ENCODE measurements at regions not wholly inside any gene's neighbourhood (a gene's known extent, or its start where the extent isn't known, plus 50 kb on each side); places are given as distances from the start of the nearest gene placed in this dataset.
"Not testable (repeated sequence)": the region's sequence is repeated elsewhere in the genome, so short reads cannot be mapped to it uniquely, and the experiment has no call there.

DNA sequence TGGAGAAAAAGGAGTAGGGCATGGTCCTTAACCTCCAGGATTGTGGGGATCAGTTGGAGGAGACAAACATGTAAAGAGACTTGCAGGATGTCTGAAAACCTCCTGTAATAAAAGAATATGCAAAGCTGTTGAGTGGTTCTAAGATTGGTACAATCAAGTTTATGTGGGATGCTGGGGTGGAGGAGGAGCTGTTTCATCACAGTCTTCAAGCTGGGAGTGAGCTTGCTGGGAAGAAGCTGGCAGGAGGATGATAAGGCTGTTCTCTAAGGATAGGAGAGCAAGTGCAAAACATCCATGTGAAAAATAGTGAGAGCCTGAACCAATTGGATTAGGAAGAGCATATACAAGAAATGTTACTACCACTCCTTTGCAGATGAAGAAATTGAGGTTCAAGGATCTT lies 161.9 kb upstream of the CRIM1 start:
- TF ChIP-seq, protein P1, sequence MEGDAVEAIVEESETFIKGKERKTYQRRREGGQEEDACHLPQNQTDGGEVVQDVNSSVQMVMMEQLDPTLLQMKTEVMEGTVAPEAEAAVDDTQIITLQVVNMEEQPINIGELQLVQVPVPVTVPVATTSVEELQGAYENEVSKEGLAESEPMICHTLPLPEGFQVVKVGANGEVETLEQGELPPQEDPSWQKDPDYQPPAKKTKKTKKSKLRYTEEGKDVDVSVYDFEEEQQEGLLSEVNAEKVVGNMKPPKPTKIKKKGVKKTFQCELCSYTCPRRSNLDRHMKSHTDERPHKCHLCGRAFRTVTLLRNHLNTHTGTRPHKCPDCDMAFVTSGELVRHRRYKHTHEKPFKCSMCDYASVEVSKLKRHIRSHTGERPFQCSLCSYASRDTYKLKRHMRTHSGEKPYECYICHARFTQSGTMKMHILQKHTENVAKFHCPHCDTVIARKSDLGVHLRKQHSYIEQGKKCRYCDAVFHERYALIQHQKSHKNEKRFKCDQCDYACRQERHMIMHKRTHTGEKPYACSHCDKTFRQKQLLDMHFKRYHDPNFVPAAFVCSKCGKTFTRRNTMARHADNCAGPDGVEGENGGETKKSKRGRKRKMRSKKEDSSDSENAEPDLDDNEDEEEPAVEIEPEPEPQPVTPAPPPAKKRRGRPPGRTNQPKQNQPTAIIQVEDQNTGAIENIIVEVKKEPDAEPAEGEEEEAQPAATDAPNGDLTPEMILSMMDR (IDR thresholded peaks at IDR 0.05): no peak
- peak; percentile 71 for ATAC-seq (ENCODE audit: low FRiP score)
- no peak for DNase-seq (ENCODE audit: low spot score)

DNA sequence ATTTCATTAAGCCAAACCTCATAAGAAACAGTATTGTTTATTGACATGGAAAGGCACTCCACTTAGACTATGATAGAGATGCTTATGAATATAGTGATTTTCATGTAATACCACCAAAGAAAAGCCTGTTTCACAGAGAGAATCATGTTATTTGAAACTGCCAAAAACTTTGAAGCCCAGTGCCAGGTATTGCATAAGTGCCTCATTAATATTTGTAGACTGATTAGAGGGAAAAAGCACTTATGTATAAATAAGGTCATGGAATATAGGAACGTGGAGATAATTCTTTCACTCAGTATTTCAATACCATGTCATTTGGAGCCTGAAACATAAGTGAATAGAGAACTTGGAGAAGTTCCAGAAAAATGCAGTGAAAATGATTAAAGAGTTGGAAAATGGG lies 162.6 kb upstream of the CRIM1 start:
- TF ChIP-seq, protein P1 (IDR thresholded peaks at IDR 0.05): no peak
- ATAC-seq (ENCODE audit: low FRiP score): no peak
- no peak for DNase-seq (ENCODE audit: low spot score)

DNA sequence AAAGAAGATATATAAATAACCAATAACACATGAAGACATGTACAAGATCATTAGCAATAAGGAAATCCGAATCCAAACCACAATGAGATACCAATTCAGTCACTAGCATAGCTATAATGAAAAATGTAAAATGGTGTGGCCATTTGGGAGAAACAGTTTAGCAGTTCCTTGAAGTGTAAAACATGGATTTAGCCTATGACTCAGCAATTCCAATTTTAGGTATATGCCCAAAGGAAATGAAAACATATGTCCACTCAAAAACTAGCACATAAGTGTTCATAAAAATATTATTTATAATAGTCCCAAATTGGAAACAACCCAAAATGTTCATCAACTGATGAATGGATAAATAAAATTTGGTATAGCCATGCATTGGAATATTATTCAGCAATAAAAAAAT lies 165.5 kb upstream of the CRIM1 start:
- no peak for DNase-seq (ENCODE audit: low spot score)
- no peak for ATAC-seq (ENCODE audit: low FRiP score)
- TF ChIP-seq, protein P1 (IDR thresholded peaks at IDR 0.05): no peak

DNA sequence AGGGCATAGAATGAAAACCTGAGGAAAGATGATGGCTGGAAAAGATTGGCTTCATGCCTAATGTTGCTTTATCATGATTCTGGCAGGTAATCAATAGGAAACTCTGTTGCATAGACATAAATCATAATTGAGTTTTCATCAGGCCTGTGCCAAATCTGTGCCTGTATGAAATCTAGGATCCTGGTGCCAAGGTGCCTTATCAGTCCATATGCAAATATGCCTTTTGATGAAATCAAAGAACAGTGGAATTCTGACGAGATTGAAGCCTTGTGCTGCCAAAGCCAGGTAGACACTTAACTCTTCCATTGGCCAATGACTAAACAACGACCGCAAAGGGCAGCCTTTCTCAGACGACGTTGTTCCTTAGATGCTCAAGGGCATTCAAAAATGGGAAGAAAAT lies 170.0 kb upstream of the CRIM1 start:
- no peak for DNase-seq (ENCODE audit: low spot score)
- TF ChIP-seq, protein P1 (IDR thresholded peaks at IDR 0.05): no peak
- ATAC-seq (ENCODE audit: low FRiP score): no peak

DNA sequence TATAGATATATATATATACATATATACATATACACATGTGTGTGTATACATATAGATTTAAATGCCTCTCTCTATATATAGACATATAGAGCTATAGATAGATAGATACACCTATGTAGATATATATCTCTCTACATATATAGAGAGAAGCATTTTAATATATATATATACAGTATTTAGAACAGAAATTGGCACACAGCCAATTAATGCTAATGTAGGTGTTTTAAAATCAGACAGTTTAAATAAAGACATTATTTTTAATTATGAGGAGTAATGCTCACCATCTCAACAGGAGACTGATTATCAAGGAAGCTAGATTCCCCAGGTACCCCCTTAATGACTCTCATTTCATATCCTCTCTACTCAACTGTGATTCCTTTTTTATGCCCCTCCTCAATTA lies 170.7 kb upstream of the CRIM1 start:
- TF ChIP-seq, protein P1 (IDR thresholded peaks at IDR 0.05): no peak
- DNase-seq (ENCODE audit: low spot score) (no peak), ATAC-seq (ENCODE audit: low FRiP score) (no peak)

DNA sequence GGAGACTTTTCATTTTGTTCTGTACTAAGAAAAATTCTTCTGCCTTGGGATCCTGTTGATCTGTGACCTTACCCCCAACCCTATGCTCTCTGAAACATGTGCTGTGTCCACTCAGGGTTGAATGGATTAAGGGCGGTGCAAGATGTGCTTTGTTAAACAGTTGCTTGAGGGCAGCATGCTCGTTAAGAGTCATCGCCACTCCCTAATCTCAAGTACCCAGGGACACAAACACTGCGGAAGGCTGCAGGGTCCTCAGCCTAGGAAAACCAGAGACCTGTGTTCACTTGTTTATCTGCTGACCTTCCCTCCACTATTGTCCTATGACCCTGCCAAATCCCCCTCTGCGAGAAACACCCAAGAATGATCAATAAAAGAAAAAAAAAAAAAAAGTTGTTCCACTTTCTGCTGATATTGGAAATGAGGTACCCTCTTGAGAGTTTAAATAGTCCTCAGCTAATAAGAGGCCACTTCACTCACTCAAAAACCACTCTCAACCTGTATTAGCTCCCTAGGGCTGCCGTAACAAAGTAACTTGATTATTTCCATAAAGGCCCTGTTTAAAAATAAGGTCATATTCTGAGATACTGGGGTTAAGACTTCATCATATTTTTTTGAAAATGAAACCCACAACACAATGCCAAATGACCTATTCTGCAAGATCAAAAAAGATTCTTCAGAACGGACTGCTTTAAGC lies 174.6 kb upstream of the CRIM1 start:
- ATAC-seq (ENCODE audit: low FRiP score); DNase-seq (ENCODE audit: low spot score): not testable (repeated sequence)

DNA sequence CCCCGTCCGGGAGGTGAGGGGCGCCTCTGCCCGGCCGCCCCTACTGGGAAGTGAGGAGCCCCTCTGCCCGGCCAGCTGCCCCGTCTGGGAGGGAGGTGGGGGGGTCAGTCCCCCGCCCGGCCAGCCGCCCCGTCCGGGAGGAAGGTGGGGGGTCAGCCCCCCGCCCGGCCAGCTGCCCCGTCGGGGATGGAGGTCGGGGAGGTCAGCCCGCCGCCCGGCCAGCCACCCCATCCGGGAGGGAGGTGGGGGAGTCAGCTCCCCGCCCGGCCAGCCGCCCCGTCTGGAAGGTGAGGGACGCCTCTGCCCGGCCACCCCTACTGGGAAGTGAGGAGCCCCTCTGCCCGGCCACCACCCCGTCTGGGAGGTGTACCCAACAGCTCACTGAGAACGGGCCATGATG lies 175.3 kb upstream of the CRIM1 start:
- ATAC-seq (ENCODE audit: low FRiP score): not testable (repeated sequence)

DNA sequence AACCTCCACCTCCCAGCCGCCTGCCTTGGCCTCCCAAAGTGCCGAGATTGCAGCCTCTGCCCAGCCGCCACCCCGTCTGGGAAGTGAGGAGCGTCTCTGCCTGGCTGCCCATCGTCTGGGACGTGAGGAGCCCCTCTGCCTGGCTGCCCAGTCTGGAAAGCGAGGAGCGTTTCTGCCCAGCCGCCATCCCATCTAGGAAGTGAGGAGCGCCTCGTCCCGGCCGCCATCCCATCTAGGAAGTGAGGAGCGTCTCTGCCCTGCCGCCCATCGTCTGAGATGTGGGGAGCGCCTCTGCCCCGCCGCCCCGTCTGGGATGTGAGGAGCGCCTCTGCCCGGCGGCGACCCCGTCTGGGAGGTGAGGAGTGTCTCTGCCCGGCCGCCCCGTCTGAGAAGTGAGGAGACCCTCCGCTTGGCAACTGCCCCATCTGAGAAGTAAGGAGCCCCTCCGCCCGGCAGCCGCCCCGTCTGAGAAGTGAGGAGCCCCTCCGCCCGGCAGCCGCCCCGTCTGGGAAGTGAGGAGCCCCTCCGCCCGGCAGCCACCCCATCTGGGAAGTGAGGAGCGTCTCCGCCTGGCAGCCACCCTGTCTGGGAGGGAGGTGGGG lies 175.8 kb upstream of the CRIM1 start:
- ATAC-seq (ENCODE audit: low FRiP score); DNase-seq (ENCODE audit: low spot score): not testable (repeated sequence)

More for the DNA sequence above, 175.3 kb upstream of the CRIM1 start:
- DNase-seq (ENCODE audit: low spot score): not testable (repeated sequence)

Measured in omental fat pad (tissue), 3 donors.